Upper lobe of left lung (tissue), 6 donors: ENCODE measurements at regions not wholly inside any gene's neighbourhood (a gene's known extent, or its start where the extent isn't known, plus 50 kb on each side); places are given as distances from the start of the nearest gene placed in this dataset.
A peak's percentile ranks its signal among the peaks of the same experiment; 100 is the strongest.

Experiments used
- ATAC-seq, 2 donors: fragments of 200-7000 bp; cut with Tn5 transposase; one replicate each; pipeline ENCODE4 v1.9.1; 2022; ENCODE audit warnings: mild to moderate bottlenecking in 2 of 2, moderate library complexity in 2 of 2; ENCODE audit not compliant: low FRiP score in 2 of 2
- DNase-seq, 2 donors: peaks; one replicate each; pipeline ENCODE4 v3.0.0-alpha.2; 2019 to 2020
- H3K27ac ChIP-seq, 4 donors: fragments of 200-600 bp; sonication (generic); one replicate each; pipeline ENCODE4 v1.5.1; 2016 to 2019
- H3K27me3 ChIP-seq, 4 donors: fragments of 200-600 bp; sonication (generic); one replicate each; pipeline ENCODE4 v1.5.1; 2017 to 2019
- H3K36me3 ChIP-seq, 4 donors: fragments of 200-600 bp; sonication (generic); one replicate each; pipeline ENCODE4 v1.5.1; 2016 to 2019
- H3K4me1 ChIP-seq, 4 donors: fragments of 200-600 bp; sonication (generic); one replicate each; pipeline ENCODE4 v1.5.1; 2018 to 2019
- H3K4me3 ChIP-seq, 4 donors: fragments of 200-600 bp; sonication (generic); one replicate each; pipeline ENCODE4 v1.5.1; 2017 to 2019; ENCODE audit warnings: mild to moderate bottlenecking in 2 of 4, moderate library complexity in 1 of 4
- H3K9me3 ChIP-seq, 4 donors: fragments of 200-600 bp; sonication (generic); one replicate each; pipeline ENCODE4 v1.5.1; 2018 to 2019
- CTCF ChIP-seq, 6 experiments: fragments of 450-650 bp in 4 of 6; fragments of 200-600 bp in 2 of 6; sonication (generic) in 2 of 6; IDR thresholded peaks; one replicate each; pipeline ENCODE4 v1.5.1; 2016 to 2019; ENCODE audit warnings: antibody characterized with exemption in 6 of 6
- EP300 ChIP-seq, 4 donors: sonication (generic); formaldehyde crosslinking; IDR thresholded peaks; one replicate each; pipeline ENCODE4 v1.5.1; 2017; ENCODE audit warnings: antibody characterized with exemption in 4 of 4, control low read depth in 2 of 4
- POLR2A ChIP-seq, 4 donors: fragments of 450-650 bp; IDR thresholded peaks; one replicate each; pipeline ENCODE4 v1.5.1; 2016 to 2017; ENCODE audit warnings: antibody characterized with exemption in 4 of 4, mild to moderate bottlenecking in 2 of 4
- POLR2AphosphoS5 ChIP-seq, 2 donors: sonication (generic); formaldehyde crosslinking; IDR thresholded peaks; one replicate each; pipeline ENCODE4 v1.5.1; 2017; ENCODE audit warnings: antibody characterized with exemption in 2 of 2
- WGBS, 2 donors: methylation state at CpG; one replicate each; pipeline ENCODE4 v1.1.5; 2017 to 2018; 5-methylcytosine and 5-hydroxymethylcytosine counted together
- donor health status: DM: no; HTN: no; CAD: no; lungs with moderate emphysema.
- donor health status: DM: no; HTN: yes; CAD: no; lungs with severe emphysema.

- TF ChIP-seq CTCF (IDR thresholded peaks at IDR 0.05) (no peak), POLR2AphosphoS5 (IDR thresholded peaks at IDR 0.05) (no peak), POLR2A (IDR thresholded peaks at IDR 0.05) (no peak), EP300 (IDR thresholded peaks at IDR 0.05) (no peak)
- DNase-seq (peak in 1 of 2 donors; percentile 4), ATAC-seq (no peak)
- no peak overlapping the region for H3K4me3 ChIP-seq
- 32 to 35% methylated on average over 20 to 22 of the region's 22 CpGs for WGBS, 2 donors
- H3K9me3 ChIP-seq, result no peaks in the 10 kb centered on the region
- H3K27ac ChIP-seq, result no peak overlapping the region
- H3K27me3 ChIP-seq, result peaks cover 0 to 15% (median 0%) of the 10 kb centered on the region in 4 donors
- H3K36me3 ChIP-seq, result no peaks in the 10 kb centered on the region
- peaks cover 3 to 16% (median 7%) of the 10 kb centered on the region in 4 donors for H3K4me1 ChIP-seq
Measured at GRCh38 chr20:63099456-63100173, 92.9 kb upstream of the BHLHE23 start.

GRCh38 chr20:63098195-63098810 lies 91.5 kb upstream of the BHLHE23 start:
- H3K4me1 ChIP-seq, result peaks cover 3 to 16% (median 7%) of the 10 kb centered on the region in 4 donors
- WGBS, 2 donors, result 83 to 91% methylated on average over 6 of the region's 6 CpGs
- no peak overlapping the region for H3K4me3 ChIP-seq
- peaks cover 0 to 15% (median 0%) of the 10 kb centered on the region in 4 donors for H3K27me3 ChIP-seq
- H3K36me3 ChIP-seq, result no peaks in the 10 kb centered on the region
- no peak overlapping the region for H3K27ac ChIP-seq
- DNase-seq (peak in 1 of 2 donors; percentile 5), ATAC-seq (no peak)
- H3K9me3 ChIP-seq, result no peaks in the 10 kb centered on the region
- no peak for TF ChIP-seq POLR2A (IDR thresholded peaks at IDR 0.05)

GRCh38 chr20:63097336-63097831 lies 90.6 kb upstream of the BHLHE23 start:
- H3K9me3 ChIP-seq, result no peaks in the 10 kb centered on the region
- H3K4me1 ChIP-seq, result peaks cover 1 to 8% (median 4%) of the 10 kb centered on the region in 4 donors
- peaks cover 0 to 14% (median 0%) of the 10 kb centered on the region in 4 donors for H3K27me3 ChIP-seq
- no peak for TF ChIP-seq POLR2A (IDR thresholded peaks at IDR 0.05)
- TF ChIP-seq POLR2AphosphoS5 (IDR thresholded peaks at IDR 0.05), result no peak
- no peak for TF ChIP-seq EP300 (IDR thresholded peaks at IDR 0.05)
- ATAC-seq (no peak), DNase-seq (peak in 1 of 2 donors; percentile 13)
- no peaks in the 10 kb centered on the region for H3K36me3 ChIP-seq
- 60 to 76% methylated on average over 1 to 21 of the region's 21 CpGs for WGBS, 2 donors
- no peak overlapping the region for H3K27ac ChIP-seq
- H3K4me3 ChIP-seq, result no peak overlapping the region

GRCh38 chr20:63096681-63097335 lies 90.0 kb upstream of the BHLHE23 start:
- 59 to 60% methylated on average over 7 to 13 of the region's 13 CpGs for WGBS, 2 donors
- Histone ChIP-seq H3K4me1 (peaks cover 0 to 3% (median 2%) of the 10 kb centered on the region in 4 donors), H3K4me3 (no peak overlapping the region), H3K36me3 (no peaks in the 10 kb centered on the region), H3K9me3 (no peaks in the 10 kb centered on the region), H3K27me3 (peaks cover 0 to 9% (median 0%) of the 10 kb centered on the region in 4 donors), H3K27ac (no peak overlapping the region)
- DNase-seq (peak in 1 of 2 donors; percentile 18), ATAC-seq (no peak)
- TF ChIP-seq POLR2A (IDR thresholded peaks at IDR 0.05) (no peak), EP300 (IDR thresholded peaks at IDR 0.05) (no peak), CTCF (IDR thresholded peaks at IDR 0.05) (no peak), POLR2AphosphoS5 (IDR thresholded peaks at IDR 0.05) (no peak)

- Histone ChIP-seq H3K4me3 (no peak overlapping the region), H3K9me3 (no peaks in the 10 kb centered on the region), H3K27me3 (peaks cover 0 to 5% (median 0%) of the 10 kb centered on the region in 4 donors), H3K36me3 (no peaks in the 10 kb centered on the region), H3K4me1 (no peaks in the 10 kb centered on the region), H3K27ac (no peak overlapping the region)
- DNase-seq, result peak in 1 of 2 donors; percentile 18
- no peak for TF ChIP-seq POLR2A (IDR thresholded peaks at IDR 0.05)
- ATAC-seq, result no peak
- WGBS, 2 donors, result 64 to 73% methylated on average over 13 to 21 of the region's 21 CpGs
Measured at GRCh38 chr20:63095718-63096654, 89.2 kb upstream of the BHLHE23 start.
